ENCODE measurements at regions not wholly inside any gene's neighbourhood (a gene's known extent, or its start where the extent isn't known, plus 50 kb on each side); places are given as distances from the start of the nearest gene placed in this dataset.
"Not testable (repeated sequence)": the region's sequence is repeated elsewhere in the genome, so short reads cannot be mapped to it uniquely, and the experiment has no call there.

DNA sequence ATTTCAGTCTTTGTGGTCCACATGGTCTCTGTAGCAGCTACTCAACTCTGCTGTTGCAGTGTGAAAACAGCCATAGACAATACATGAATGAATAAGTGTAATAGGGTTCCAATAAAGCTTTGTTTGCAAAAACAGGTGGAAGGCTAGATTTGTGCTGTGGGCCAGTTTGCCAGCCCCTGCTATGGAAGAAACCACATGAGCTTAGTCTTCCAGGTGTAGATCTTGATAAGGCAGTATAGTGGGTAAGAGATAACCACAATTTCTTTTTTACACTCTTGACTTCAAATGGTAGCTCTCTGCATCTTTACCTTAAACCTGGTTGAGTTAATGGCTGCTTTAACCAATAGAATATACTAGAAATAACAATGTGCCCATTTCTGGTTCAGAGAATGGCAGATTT lies 135.0 kb upstream of the PALS2 start:
- DNase-seq (ENCODE audit: extremely low read depth, low read depth): no peak

GRCh38 chr7:24439104-24439503 lies 134.1 kb upstream of the PALS2 start:
- not testable (repeated sequence) for DNase-seq (ENCODE audit: extremely low read depth, low read depth)

More for the DNA sequence above, 135.0 kb upstream of the PALS2 start:
- TF ChIP-seq CTCF (IDR thresholded peaks at IDR 0.05; ENCODE audit: low read depth, low read length): no peak

DNA sequence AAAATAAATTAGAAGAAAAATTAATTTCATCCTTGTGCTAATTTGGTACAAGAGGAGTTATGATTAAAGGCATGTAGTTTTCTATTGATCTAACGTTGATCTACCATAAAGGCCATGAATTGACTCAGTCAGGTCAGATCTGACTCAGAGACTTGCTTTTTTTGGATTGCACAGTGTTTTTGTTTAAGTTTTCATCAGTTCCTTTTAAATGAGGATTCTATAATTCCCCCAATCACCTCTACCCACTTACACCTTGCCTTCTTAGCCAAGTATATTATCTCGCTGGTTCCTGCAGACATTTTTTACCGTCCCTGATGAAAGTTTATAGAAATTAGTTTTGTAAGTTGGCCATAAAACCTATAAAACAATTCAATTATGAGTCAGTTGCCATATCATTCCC lies 132.4 kb upstream of the PALS2 start:
- TF ChIP-seq CTCF (IDR thresholded peaks at IDR 0.05; ENCODE audit: low read depth, low read length): no peak
- DNase-seq (ENCODE audit: extremely low read depth, low read depth): no peak

DNA sequence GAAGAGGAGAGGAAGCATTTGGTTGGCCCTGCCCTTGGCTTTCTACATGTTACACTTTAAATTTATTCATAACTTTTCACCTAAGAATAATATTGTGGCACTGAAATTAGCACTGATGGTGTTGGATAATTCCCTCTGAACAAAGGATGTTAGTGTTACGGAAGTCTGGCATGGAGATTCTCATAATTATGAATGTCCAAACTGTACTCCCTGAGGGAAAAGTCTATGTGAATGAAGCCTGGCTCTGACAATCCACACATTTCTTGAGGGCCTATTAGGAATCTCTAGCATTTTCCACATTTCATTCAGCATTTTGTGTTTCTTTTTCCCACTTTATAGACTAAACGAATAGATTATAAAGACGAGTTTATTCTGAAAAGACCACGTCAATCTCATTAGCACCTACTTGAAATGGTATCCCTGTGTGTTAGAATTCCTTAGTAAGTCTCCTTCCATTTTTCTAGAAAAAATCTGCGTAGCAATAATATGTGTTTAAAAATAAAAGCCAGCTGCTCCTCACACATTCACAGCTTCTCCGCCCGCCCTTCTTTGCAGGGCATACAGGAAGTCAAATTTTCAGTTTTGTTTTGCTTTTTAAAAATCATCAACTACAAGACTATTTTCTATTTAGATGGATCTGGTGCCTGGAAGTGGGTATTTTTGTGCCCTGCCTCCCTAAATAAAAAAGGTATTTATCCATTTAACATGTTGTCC lies 131.8 kb upstream of the PALS2 start:
- TF ChIP-seq CTCF (IDR thresholded peaks at IDR 0.05; ENCODE audit: low read depth, low read length): no peak
- DNase-seq (ENCODE audit: extremely low read depth, low read depth): no peak

DNA sequence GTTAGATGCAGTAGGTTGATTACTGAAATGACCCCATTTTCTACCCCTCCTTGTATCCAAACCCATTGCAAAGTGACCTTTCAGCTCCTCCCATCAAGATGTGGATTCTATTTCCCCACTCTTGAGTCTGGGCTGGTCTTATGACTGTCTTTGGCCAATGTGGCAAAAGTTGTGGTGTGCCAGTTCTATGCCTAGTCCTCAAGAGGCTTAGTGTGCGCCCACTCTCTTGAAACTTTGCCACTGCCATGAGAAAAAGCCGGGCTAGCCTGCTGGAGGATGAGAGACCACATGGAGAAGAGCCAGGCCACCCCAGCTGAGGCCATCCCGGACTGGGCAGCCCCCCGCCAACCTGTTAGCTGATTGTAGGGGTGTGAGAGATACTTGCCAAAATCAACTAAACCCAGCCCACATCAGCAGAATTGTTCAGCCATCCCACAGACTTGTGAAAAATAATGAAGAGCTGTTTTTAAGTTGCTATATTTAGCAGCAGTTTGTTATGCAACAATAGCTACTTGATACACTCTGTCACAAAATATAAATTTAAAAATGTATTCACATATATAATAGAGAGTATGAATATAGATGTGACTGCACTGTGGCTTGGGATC lies 131.0 kb upstream of the PALS2 start:
- no peak for TF ChIP-seq CTCF (IDR thresholded peaks at IDR 0.05; ENCODE audit: low read depth, low read length)
- DNase-seq (ENCODE audit: extremely low read depth, low read depth): no peak

- no peak for DNase-seq (ENCODE audit: extremely low read depth, low read depth)
- TF ChIP-seq CTCF (IDR thresholded peaks at IDR 0.05; ENCODE audit: low read depth, low read length): no peak
Measured at GRCh38 chr7:24444666-24445440, 128.4 kb upstream of the PALS2 start.

DNA sequence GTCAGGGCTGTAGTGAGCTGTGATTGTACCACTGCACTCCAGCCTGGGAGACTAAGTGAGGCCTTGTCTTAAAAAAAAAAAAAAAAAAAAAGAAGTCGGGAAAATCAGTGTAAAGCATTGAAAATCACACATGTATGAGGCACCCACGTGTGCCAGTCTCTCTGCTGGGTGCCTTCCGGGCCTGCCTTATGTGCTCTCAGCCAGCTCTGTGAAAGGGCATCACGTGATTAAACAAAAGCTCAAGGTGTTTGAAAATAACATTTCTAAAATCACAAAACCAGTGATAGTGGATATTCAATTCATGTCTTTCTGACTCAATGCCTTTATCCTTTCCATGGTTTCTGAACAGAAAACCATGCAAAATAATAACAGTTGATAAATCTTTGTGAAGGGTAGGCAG lies 125.2 kb upstream of the PALS2 start:
- TF ChIP-seq CTCF (IDR thresholded peaks at IDR 0.05; ENCODE audit: low read depth, low read length): no peak
- no peak for DNase-seq (ENCODE audit: extremely low read depth, low read depth)

DNA sequence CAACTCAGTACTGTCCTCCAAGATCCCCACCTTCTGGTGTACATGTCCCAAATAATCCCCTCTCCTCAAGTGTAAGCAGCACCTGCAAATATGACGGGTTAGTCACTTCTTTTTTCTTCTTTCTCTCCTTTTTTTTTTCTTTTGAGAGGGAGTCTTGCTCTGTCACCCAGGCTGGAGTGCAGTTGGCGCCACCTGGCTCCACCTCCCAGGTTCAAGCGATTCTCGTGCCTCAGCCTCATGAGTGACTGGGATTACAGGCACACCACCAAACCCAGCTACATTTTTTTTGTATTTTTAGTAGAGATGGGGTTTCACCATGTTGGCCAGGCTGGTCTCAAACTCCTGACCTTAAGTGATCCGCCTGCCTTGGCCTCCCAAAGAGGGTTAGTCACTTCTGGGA lies 123.8 kb upstream of the PALS2 start:
- DNase-seq (ENCODE audit: extremely low read depth, low read depth): not testable (repeated sequence)

All from AG09319 (cell line).